ENCODE measurements at regions not wholly inside any gene's neighbourhood (a gene's known extent, or its start where the extent isn't known, plus 50 kb on each side); places are given as distances from the start of the nearest gene placed in this dataset.

DNA sequence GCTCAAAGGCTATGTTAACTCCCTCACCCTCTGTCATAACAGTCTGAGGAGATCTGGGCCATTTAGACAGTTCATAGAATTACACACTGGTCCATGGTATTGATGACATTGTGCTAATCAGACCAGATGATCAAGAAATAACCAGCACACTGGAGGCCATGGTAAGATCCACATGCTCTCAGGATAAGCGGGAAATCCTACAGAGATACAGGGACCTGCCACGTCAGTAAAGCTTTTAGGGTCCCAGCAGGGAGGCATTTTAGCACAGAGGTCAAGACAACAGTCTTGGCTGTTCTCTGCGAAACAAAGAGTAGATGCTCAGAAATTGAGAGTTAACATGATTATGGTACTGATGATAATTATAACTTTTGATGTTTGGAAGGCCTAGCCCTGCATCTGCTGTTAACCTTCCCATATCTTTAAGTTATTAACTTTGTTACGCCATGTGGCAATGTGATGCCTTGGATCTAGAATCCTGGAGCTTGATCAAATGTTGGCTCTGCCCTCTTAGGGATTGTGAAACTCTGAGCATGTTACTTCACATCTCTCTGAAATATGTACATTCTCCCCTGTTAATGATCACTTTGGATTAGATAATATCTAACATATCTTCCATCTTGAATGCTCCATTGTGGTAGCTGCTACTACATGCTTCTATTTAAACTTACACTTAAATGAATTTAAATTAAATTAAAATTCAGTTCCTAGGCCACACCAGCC is 172.0 kb upstream of the SOX9 start:
- Histone ChIP-seq H3K9me3 (no peaks in the 10 kb centered on the region), H3K4me1 (no peaks in the 10 kb centered on the region), H3K36me3 (no peaks in the 10 kb centered on the region), H3K4me3 (no peak overlapping the region), H3K27ac (no peak overlapping the region), H3K27me3 (no peaks in the 10 kb centered on the region)
- no peak for DNase-seq (ENCODE audit: low spot score)
- TF ChIP-seq, protein P1, sequence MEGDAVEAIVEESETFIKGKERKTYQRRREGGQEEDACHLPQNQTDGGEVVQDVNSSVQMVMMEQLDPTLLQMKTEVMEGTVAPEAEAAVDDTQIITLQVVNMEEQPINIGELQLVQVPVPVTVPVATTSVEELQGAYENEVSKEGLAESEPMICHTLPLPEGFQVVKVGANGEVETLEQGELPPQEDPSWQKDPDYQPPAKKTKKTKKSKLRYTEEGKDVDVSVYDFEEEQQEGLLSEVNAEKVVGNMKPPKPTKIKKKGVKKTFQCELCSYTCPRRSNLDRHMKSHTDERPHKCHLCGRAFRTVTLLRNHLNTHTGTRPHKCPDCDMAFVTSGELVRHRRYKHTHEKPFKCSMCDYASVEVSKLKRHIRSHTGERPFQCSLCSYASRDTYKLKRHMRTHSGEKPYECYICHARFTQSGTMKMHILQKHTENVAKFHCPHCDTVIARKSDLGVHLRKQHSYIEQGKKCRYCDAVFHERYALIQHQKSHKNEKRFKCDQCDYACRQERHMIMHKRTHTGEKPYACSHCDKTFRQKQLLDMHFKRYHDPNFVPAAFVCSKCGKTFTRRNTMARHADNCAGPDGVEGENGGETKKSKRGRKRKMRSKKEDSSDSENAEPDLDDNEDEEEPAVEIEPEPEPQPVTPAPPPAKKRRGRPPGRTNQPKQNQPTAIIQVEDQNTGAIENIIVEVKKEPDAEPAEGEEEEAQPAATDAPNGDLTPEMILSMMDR (IDR thresholded peaks at IDR 0.05): no peak

DNA sequence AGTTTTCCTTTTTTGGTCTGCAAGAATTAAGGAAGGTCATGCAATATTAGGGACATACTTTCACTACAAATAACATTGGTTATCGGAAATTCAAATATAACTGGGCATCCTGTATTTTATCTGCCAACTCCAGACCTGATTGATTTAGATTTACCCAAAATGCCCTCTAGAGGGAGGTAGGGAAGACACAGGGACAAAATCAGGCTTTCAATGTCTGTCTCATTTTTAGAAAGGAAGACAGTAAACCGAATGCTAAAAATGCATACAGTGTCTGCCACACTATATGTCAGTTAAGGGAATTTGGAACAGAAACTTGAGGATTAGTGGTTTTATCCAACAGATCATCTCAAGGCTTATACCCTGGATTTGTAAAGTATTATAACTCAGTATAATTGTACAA is 161.7 kb upstream of the SOX9 start:
- DNase-seq (ENCODE audit: low spot score): no peak
- Histone ChIP-seq H3K4me1 (peaks cover 0 to 3% of the 10 kb centered on the region in 2 donors), H3K27me3 (no peaks in the 10 kb centered on the region), H3K4me3 (no peak overlapping the region), H3K9me3 (no peaks in the 10 kb centered on the region), H3K27ac (no peak overlapping the region), H3K36me3 (no peaks in the 10 kb centered on the region)
- TF ChIP-seq, protein P1 (IDR thresholded peaks at IDR 0.05): peak in 1 of 2 donors; percentile 30

DNA sequence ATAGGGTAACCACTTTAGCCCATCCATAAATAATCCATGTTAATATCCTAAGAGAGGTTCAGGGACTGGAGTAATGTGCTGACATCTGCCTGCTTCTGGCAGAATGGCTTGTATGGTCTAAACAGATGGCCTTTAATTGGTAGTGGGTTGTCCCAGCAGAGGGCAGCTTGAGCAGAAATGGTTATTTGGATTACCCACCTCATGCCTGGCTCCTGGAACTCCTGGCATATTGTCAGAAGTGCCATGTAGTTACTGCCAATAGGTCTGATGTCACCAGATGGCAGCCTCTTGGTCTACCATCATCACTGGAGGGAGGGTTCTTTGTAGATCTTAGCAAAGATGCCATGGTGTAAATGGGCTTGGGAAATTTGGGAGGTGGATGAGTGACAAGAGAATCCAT is 157.5 kb upstream of the SOX9 start:
- no peaks in the 10 kb centered on the region for H3K27me3 ChIP-seq
- no peak for DNase-seq (ENCODE audit: low spot score)
- H3K4me3 ChIP-seq: no peak overlapping the region
- H3K27ac ChIP-seq: no peak overlapping the region
- TF ChIP-seq, protein P1 (IDR thresholded peaks at IDR 0.05): no peak
- no peaks in the 10 kb centered on the region for H3K9me3 ChIP-seq
- H3K4me1 ChIP-seq: peaks cover 0 to 3% of the 10 kb centered on the region in 2 donors
- no peaks in the 10 kb centered on the region for H3K36me3 ChIP-seq

DNA sequence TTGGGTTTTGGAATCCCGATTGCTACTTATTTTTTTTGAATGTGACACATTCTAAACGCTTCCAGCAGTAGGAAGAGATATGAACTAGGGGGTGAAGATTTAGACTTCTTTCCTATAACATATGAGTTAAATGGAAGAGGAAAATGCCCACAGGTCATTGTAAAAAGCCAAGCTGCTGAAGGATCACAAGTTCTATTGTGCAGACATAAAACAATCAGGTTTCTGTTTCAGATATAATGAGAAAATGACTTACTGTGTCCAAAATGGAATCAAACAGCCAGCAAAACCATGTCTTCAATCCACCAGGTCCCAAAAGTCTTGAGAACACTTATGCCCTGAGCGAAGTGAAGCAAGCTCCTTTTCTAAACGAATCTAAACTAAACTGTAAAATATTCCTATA is 157.0 kb upstream of the SOX9 start:
- H3K27ac ChIP-seq: no peak overlapping the region

DNA sequence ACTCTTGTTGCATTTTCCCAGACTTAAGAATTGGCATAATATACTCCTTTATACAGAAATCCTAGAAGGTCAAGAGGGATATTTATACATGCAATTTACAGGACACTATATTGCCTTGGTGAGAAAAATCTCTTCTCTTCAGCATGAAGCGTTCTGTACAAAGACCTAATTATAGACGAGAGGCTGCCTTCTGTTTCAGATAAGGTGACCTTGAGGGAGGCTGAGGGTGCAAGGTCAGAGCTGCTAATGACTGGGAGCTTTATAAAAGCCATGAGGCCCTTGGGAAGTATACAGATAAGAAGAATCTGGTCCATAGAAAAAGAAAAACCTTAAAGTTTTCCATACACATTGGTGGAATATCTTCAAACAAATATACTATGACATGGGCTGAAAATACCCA is 156.3 kb upstream of the SOX9 start:
- TF ChIP-seq, protein P1 (IDR thresholded peaks at IDR 0.05): no peak
- H3K27ac ChIP-seq: no peak overlapping the region
- no peak for DNase-seq (ENCODE audit: low spot score)
- H3K27me3 ChIP-seq: no peaks in the 10 kb centered on the region
- H3K4me3 ChIP-seq: no peak overlapping the region
- H3K36me3 ChIP-seq: no peaks in the 10 kb centered on the region
- H3K9me3 ChIP-seq: no peaks in the 10 kb centered on the region
- peaks cover 0 to 3% of the 10 kb centered on the region in 2 donors for H3K4me1 ChIP-seq

More for the DNA sequence above, 157.0 kb upstream of the SOX9 start:
- H3K36me3 ChIP-seq: no peaks in the 10 kb centered on the region
- H3K9me3 ChIP-seq: no peaks in the 10 kb centered on the region
- TF ChIP-seq, protein P1 (IDR thresholded peaks at IDR 0.05): no peak
- H3K4me1 ChIP-seq: peaks cover 0 to 3% of the 10 kb centered on the region in 2 donors
- no peak for DNase-seq (ENCODE audit: low spot score)
- H3K27me3 ChIP-seq: no peaks in the 10 kb centered on the region
- H3K4me3 ChIP-seq: no peak overlapping the region

DNA sequence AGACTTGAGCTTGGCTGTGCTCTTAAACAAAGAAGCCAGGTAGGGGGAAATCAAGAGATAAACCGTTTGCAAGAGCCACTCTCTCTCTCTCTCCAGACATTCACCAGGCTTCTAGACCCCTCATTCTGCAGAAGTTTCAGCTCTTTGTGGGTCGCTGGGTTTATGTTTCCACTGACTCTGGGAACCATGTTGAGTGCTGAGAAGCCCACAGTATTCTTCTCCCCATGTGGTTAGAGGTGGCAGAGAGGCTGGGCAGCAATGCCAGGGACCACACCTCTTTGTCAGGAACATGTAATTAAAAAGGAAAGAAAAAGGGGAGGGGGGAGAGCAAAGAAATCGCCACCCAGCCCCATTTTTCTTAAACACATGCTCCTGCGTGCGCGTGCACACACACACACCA is 154.8 kb upstream of the SOX9 start:
- DNase-seq (ENCODE audit: low spot score): no peak

More for the DNA sequence above, 154.8 kb upstream of the SOX9 start:
- H3K27ac ChIP-seq: no peak overlapping the region
- no peaks in the 10 kb centered on the region for H3K27me3 ChIP-seq
- no peaks in the 10 kb centered on the region for H3K9me3 ChIP-seq
- TF ChIP-seq, protein P1 (IDR thresholded peaks at IDR 0.05): no peak
- no peaks in the 10 kb centered on the region for H3K36me3 ChIP-seq
- no peak overlapping the region for H3K4me3 ChIP-seq
- peaks cover 0 to 3% of the 10 kb centered on the region in 2 donors for H3K4me1 ChIP-seq
